Tibial nerve (tissue), 4 donors: ENCODE measurements at regions not wholly inside any gene's neighbourhood (a gene's known extent, or its start where the extent isn't known, plus 50 kb on each side); places are given as distances from the start of the nearest gene placed in this dataset.

Source experiments
- EP300 ChIP-seq, 2 donors: sonication (generic); formaldehyde crosslinking; IDR thresholded peaks; one replicate each; pipeline ENCODE4 v1.6.1; 2017; ENCODE audit warnings: antibody characterized with exemption in 2 of 2, mild to moderate bottlenecking in 1 of 2
- POLR2A ChIP-seq, 2 donors: fragments of 450-650 bp; IDR thresholded peaks; one replicate each; pipeline ENCODE4 v1.6.1; 2017; ENCODE audit warnings: antibody characterized with exemption in 2 of 2, mild to moderate bottlenecking in 2 of 2, moderate library complexity in 2 of 2
- TF ChIP-seq, protein P1 (sequence below), 5 experiments: fragments of 200-600 bp in 3 of 5; fragments of 450-650 bp in 2 of 5; sonication (generic) in 3 of 5; IDR thresholded peaks; one replicate each; pipeline ENCODE4 v1.5.1; 2016 to 2019; ENCODE audit warnings: antibody characterized with exemption in 5 of 5, mild to moderate bottlenecking in 3 of 5, moderate library complexity in 2 of 5

DNA sequence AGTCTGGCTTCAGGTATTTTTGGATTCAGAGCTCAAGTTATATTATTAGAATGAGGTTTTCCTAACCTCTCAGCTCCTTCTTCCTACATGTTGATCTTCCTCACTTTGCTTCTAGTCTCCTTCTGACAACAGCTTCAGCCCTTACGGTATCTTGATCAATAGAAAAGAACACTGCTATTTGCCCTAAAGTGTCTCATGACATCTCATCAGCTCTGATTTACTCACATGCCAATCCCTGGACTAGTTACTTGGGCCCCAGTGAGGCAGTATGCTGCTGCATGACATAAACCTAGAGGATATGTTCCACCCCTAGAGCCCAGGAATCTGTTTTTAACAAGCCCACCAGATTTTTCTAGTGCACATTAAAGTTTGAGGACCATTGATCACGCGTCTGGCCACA, 110.3 kb downstream of the UNC5CL start:
- TF ChIP-seq POLR2A (IDR thresholded peaks at IDR 0.05) (no peak), EP300 (IDR thresholded peaks at IDR 0.05) (no peak)
- TF ChIP-seq, protein P1, sequence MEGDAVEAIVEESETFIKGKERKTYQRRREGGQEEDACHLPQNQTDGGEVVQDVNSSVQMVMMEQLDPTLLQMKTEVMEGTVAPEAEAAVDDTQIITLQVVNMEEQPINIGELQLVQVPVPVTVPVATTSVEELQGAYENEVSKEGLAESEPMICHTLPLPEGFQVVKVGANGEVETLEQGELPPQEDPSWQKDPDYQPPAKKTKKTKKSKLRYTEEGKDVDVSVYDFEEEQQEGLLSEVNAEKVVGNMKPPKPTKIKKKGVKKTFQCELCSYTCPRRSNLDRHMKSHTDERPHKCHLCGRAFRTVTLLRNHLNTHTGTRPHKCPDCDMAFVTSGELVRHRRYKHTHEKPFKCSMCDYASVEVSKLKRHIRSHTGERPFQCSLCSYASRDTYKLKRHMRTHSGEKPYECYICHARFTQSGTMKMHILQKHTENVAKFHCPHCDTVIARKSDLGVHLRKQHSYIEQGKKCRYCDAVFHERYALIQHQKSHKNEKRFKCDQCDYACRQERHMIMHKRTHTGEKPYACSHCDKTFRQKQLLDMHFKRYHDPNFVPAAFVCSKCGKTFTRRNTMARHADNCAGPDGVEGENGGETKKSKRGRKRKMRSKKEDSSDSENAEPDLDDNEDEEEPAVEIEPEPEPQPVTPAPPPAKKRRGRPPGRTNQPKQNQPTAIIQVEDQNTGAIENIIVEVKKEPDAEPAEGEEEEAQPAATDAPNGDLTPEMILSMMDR (IDR thresholded peaks at IDR 0.05), result no peak
